Fibroblast of skin of left biceps (primary cell): ENCODE measurements at regions not wholly inside any gene's neighbourhood (a gene's known extent, or its start where the extent isn't known, plus 50 kb on each side); places are given as distances from the start of the nearest gene placed in this dataset.

ENCODE experiments used
- DNase-seq, 2 experiments: peaks; one replicate each; pipeline ENCODE4 v3.0.0-alpha.2; 2013; ENCODE audit warnings: low read depth in 2 of 2

- DNase-seq = no peak
These were observed 124.9 kb upstream of the TPK1 start for GRCh38 chr7:144960763-144961162.

DNA sequence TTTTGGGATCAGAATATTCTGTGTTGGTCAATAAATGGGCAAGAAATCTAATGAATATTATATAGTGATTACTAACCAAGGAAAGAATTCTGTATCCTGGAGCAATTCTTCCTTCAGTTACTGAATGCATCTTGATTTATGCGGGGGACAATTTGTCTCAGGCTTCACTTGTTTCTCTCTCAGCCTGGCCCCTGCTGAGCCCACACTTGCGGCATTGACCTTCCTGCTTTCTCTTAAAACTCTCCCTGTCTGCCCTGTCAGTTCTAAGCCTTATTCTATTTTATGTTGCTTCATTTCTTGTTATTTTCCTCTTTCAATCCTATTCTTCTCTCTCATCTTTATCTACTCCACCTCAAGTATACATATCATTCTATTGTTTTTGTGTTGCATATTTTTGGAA is 122.1 kb upstream of the TPK1 start:
- no peak for DNase-seq

GRCh38 chr7:144955422-144955821 is 119.6 kb upstream of the TPK1 start:
- no peak for DNase-seq

GRCh38 chr7:144941127-144941526 is 105.3 kb upstream of the TPK1 start:
- DNase-seq = no peak

GRCh38 chr7:144937199-144937598 is 101.3 kb upstream of the TPK1 start:
- DNase-seq = no peak

DNA sequence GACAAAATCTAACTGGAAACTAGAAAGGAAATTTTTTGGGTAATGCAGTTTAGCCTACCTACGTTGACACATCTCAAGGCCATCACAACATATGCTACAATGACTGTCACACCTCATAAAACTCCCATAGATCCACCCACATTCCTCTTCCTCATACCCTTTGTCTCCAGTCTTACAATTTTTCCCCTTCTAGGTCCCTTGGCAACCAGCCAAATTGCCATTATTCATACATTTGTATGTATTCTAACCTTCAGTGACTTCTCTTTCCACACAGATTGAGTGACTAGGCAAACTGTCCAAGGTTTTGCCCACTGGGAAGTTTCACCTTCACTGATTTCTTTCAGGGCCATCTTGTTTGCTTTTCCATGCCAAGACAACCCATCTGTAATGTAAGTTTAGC is 100.5 kb upstream of the TPK1 start:
- DNase-seq = no peak

DNA sequence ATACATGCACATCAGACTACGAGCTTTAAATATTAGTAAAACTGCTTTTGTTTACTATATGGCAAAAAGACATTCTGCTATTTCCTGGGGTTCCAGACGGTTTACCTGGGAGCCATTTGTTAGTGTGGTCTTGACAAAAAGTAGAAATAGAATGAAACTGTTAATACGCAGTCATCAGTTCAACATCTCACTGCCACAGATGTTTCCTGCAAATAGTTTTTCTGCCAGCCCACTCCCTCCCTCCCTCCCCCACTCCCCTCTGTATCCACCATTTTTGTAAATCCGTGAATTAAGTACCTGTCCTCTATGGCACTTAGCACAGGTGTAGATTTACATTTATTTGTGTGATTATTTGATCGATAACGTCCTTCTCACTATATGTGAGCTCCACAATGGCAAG is 74.6 kb upstream of the TPK1 start:
- DNase-seq = no peak

GRCh38 chr7:144908943-144909556 is 73.2 kb upstream of the TPK1 start:
- DNase-seq = no peak

DNA sequence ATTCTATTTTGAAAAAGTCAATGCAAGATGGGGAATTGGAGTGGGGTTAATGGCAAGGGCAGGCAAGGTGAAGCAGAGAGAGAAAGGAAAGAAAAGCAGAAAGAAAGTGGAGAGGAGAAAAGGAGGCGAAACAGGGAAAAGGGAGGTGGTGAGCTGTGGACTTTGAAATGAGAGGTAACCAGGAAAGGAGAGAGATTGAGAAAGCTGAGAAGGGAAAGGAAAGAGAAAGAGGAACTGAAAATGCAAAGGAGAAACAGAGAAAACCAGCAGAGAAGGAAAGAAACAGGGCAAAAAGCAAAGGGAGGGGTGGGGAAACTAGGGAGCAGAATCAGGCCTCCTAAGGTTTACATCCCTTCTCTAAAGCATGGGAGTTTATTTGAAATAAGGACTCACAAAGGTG is 72.5 kb upstream of the TPK1 start:
- DNase-seq = no peak

DNA sequence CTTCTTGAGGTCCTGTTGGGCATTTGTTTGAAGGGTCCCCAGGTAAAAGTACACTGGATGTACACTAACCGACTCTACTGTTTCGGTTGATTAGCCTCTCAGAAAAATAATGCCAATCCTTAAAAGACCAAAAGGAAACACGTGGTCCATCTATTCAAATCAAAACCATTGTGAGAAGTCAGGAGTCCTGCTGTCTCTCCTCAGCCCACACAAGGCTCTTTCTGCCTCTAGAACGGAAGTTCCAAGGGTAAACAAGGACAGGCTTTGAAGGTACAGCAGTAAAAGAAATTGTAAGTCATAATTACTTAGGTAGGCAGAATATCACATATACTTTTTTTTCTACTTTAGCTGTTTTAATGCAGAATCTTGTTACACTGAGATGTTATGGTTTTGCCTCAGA is 71.7 kb upstream of the TPK1 start:
- no peak for DNase-seq

DNA sequence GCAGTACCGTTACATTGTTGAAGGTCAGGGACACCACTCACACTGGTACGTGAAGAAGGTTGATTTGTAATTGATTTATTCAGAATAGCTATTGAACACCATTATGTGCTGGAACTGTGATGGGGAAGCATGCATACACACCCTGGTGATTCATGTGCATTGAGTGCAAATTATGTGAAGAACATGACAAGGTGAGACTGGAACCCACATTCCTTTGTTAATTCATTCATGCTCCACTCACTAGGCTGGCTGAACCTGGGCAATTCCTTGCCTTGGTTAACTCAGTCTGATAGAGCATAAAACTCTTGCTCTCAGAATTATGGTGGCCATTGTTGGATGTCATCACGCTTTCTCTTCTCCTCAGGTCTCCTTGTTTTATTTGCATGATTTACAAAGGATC is 67.3 kb upstream of the TPK1 start:
- no peak for DNase-seq

DNA sequence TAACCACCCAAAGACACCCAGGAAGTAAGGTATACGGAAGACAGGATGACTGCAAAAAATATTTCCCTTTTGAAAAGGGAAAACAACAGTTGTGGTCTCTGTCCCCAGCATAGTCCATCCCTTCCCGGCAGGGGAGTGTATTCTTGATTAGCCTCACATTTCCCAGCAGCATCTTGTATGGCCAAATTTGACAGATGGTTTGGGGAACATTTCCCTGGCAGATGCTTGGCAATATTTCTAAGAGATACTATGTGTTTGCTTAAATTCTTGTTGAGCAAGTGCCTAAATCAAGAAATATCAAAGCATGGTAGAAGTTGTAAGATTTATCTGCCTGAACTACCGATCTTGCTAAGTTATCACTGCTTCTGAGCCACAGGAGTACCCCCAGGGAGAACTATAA is 56.9 kb upstream of the TPK1 start:
- no peak for DNase-seq
